ENCODE measurements at regions not wholly inside any gene's neighbourhood (a gene's known extent, or its start where the extent isn't known, plus 50 kb on each side); places are given as distances from the start of the nearest gene placed in this dataset.

DNA sequence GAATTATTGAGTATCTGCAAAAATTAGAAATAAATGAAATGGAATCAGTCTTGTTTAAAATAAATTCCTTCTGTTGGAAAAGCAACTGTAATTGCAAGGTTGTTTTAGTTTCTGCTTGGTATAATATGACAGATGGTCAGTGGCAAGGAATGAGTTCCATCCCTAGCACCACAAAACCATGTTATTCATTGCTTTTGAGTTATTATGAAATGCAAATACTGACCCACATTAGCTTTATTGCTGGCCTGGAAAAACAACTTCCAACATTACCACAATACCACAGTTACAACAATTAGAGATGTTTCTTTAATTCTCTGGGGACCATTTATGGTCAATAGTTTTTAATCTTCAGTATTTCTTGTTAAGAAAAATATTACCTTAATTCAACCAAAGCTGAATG is 194.4 kb downstream of the TMA16 start:
- TF ChIP-seq, protein P1, sequence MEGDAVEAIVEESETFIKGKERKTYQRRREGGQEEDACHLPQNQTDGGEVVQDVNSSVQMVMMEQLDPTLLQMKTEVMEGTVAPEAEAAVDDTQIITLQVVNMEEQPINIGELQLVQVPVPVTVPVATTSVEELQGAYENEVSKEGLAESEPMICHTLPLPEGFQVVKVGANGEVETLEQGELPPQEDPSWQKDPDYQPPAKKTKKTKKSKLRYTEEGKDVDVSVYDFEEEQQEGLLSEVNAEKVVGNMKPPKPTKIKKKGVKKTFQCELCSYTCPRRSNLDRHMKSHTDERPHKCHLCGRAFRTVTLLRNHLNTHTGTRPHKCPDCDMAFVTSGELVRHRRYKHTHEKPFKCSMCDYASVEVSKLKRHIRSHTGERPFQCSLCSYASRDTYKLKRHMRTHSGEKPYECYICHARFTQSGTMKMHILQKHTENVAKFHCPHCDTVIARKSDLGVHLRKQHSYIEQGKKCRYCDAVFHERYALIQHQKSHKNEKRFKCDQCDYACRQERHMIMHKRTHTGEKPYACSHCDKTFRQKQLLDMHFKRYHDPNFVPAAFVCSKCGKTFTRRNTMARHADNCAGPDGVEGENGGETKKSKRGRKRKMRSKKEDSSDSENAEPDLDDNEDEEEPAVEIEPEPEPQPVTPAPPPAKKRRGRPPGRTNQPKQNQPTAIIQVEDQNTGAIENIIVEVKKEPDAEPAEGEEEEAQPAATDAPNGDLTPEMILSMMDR (IDR thresholded peaks at IDR 0.05) = no peak
- TF ChIP-seq EZH2 (IDR thresholded peaks at IDR 0.05) = no peak
